ENCODE measurements at regions not wholly inside any gene's neighbourhood (a gene's known extent, or its start where the extent isn't known, plus 50 kb on each side); places are given as distances from the start of the nearest gene placed in this dataset.

GRCh38 chr11:91209306-91209705, 986.5 kb upstream of the CHORDC1 start:
- no peak for DNase-seq

- no peak for DNase-seq
These were observed 977.0 kb upstream of the CHORDC1 start for GRCh38 chr11:91199866-91200265.

- no peak for DNase-seq
These were observed 971.7 kb upstream of the CHORDC1 start for GRCh38 chr11:91194546-91194945.

- no peak for DNase-seq
These were observed 965.6 kb upstream of the CHORDC1 start for GRCh38 chr11:91188484-91188883.

GRCh38 chr11:91187314-91187713, 964.5 kb upstream of the CHORDC1 start:
- DNase-seq, result no peak

- DNase-seq, result no peak
These were observed 955.5 kb upstream of the CHORDC1 start for GRCh38 chr11:91178366-91178765.

- no peak for DNase-seq
These were observed 951.9 kb upstream of the CHORDC1 start for GRCh38 chr11:91174734-91175133.

- peak; percentile 36 for DNase-seq
These were observed 951.3 kb upstream of the CHORDC1 start for GRCh38 chr11:91174193-91174592.

GRCh38 chr11:91173701-91174100, 950.9 kb upstream of the CHORDC1 start:
- DNase-seq, result peak; percentile 36

GRCh38 chr11:91170711-91171110, 947.9 kb upstream of the CHORDC1 start:
- DNase-seq, result no peak

GRCh38 chr11:91164452-91164822, 941.6 kb upstream of the CHORDC1 start:
- DNase-seq, result peak; percentile 72

- peak; percentile 32 for DNase-seq
These were observed 941.0 kb upstream of the CHORDC1 start for GRCh38 chr11:91163619-91164451.

- DNase-seq, result no peak
These were observed 937.8 kb upstream of the CHORDC1 start for GRCh38 chr11:91160661-91161060.

- peak; percentile 6 for DNase-seq
These were observed 936.2 kb upstream of the CHORDC1 start for GRCh38 chr11:91158891-91159537.

- DNase-seq, result no peak
These were observed 935.4 kb upstream of the CHORDC1 start for GRCh38 chr11:91158297-91158696.

- no peak for DNase-seq
These were observed 933.2 kb upstream of the CHORDC1 start for GRCh38 chr11:91156041-91156440.

GRCh38 chr11:91147885-91148284, 925.0 kb upstream of the CHORDC1 start:
- no peak for DNase-seq

GRCh38 chr11:91141655-91142054, 918.8 kb upstream of the CHORDC1 start:
- no peak for DNase-seq

GRCh38 chr11:91136631-91137030, 913.8 kb upstream of the CHORDC1 start:
- peak; percentile 82 for DNase-seq

GRCh38 chr11:91133361-91133760, 910.5 kb upstream of the CHORDC1 start:
- DNase-seq, result no peak

- DNase-seq, result no peak
These were observed 906.7 kb upstream of the CHORDC1 start for GRCh38 chr11:91129596-91129995.

GRCh38 chr11:91124363-91124762, 901.5 kb upstream of the CHORDC1 start:
- DNase-seq, result no peak

GRCh38 chr11:91115116-91115515, 892.3 kb upstream of the CHORDC1 start:
- DNase-seq, result no peak

GRCh38 chr11:91104237-91104636, 881.4 kb upstream of the CHORDC1 start:
- no peak for DNase-seq

GRCh38 chr11:91100427-91100826, 877.6 kb upstream of the CHORDC1 start:
- DNase-seq, result no peak
